Activated effector memory CD4-positive, alpha-beta T cell treated with anti-CD3 and anti-CD28 coated beads, Interleukin-2, amount 50 U/mL, for 16 hours (primary cell): ENCODE measurements at regions not wholly inside any gene's neighbourhood (a gene's known extent, or its start where the extent isn't known, plus 50 kb on each side); places are given as distances from the start of the nearest gene placed in this dataset.
"Not testable (repeated sequence)": the region's sequence is repeated elsewhere in the genome, so short reads cannot be mapped to it uniquely, and the experiment has no call there.

Source experiments
- DNase-seq: peaks from one replicate; pipeline ENCODE4 v3.0.0-alpha.2; 2020

- DNase-seq, result peak; percentile 77
Observed at GRCh38 chr2:111482987-111483679, 362.4 kb downstream of the BCL2L11 start.

GRCh38 chr2:111484097-111484496 lies 363.4 kb downstream of the BCL2L11 start:
- not testable (repeated sequence) for DNase-seq

GRCh38 chr2:111485895-111486294 lies 365.2 kb downstream of the BCL2L11 start:
- DNase-seq, result not testable (repeated sequence)

GRCh38 chr2:111488451-111488850 lies 367.7 kb downstream of the BCL2L11 start:
- DNase-seq, result not testable (repeated sequence)

- DNase-seq, result not testable (repeated sequence)
Observed at GRCh38 chr2:111489460-111489859, 368.7 kb downstream of the BCL2L11 start.

- not testable (repeated sequence) for DNase-seq
Observed at GRCh38 chr2:111491181-111491580, 370.5 kb downstream of the BCL2L11 start.

- DNase-seq, result not testable (repeated sequence)
Observed at GRCh38 chr2:111491614-111492013, 370.9 kb downstream of the BCL2L11 start.

GRCh38 chr2:111492995-111493719 lies 372.4 kb downstream of the BCL2L11 start:
- not testable (repeated sequence) for DNase-seq

- peak; percentile 78 for DNase-seq
Observed at GRCh38 chr2:111493720-111494078, 373.0 kb downstream of the BCL2L11 start.

- peak; percentile 73 for DNase-seq
Observed at GRCh38 chr2:111494288-111494980, 373.7 kb downstream of the BCL2L11 start.

GRCh38 chr2:111494981-111495315 lies 374.2 kb downstream of the BCL2L11 start:
- DNase-seq, result not testable (repeated sequence)

- DNase-seq, result not testable (repeated sequence)
Observed at GRCh38 chr2:111495636-111496035, 374.9 kb downstream of the BCL2L11 start.

GRCh38 chr2:111496176-111496575 lies 375.5 kb downstream of the BCL2L11 start:
- DNase-seq, result not testable (repeated sequence)

- not testable (repeated sequence) for DNase-seq
Observed at GRCh38 chr2:111496860-111497259, 376.1 kb downstream of the BCL2L11 start.

- DNase-seq, result not testable (repeated sequence)
Observed at GRCh38 chr2:111497270-111497669, 376.6 kb downstream of the BCL2L11 start.

- DNase-seq, result not testable (repeated sequence)
Observed at GRCh38 chr2:111500536-111501062, 379.9 kb downstream of the BCL2L11 start.

- DNase-seq, result not testable (repeated sequence)
Observed at GRCh38 chr2:111503844-111504570, 380.0 kb downstream of the ANAPC1 start.

GRCh38 chr2:111504571-111504942 lies 379.4 kb downstream of the ANAPC1 start:
- not testable (repeated sequence) for DNase-seq

GRCh38 chr2:111505267-111505666 lies 378.7 kb downstream of the ANAPC1 start:
- not testable (repeated sequence) for DNase-seq

- DNase-seq, result peak; percentile 77
Observed at GRCh38 chr2:111506936-111507335, 377.1 kb downstream of the ANAPC1 start.

- DNase-seq, result not testable (repeated sequence)
Observed at GRCh38 chr2:111509225-111509869, 374.6 kb downstream of the ANAPC1 start.

- DNase-seq, result not testable (repeated sequence)
Observed at GRCh38 chr2:111510384-111510783, 373.6 kb downstream of the ANAPC1 start.
